ENCODE measurements at regions not wholly inside any gene's neighbourhood (a gene's known extent, or its start where the extent isn't known, plus 50 kb on each side); places are given as distances from the start of the nearest gene placed in this dataset.
A peak's percentile ranks its signal among the peaks of the same experiment; 100 is the strongest.
"Not testable (repeated sequence)": the region's sequence is repeated elsewhere in the genome, so short reads cannot be mapped to it uniquely, and the experiment has no call there.

DNA sequence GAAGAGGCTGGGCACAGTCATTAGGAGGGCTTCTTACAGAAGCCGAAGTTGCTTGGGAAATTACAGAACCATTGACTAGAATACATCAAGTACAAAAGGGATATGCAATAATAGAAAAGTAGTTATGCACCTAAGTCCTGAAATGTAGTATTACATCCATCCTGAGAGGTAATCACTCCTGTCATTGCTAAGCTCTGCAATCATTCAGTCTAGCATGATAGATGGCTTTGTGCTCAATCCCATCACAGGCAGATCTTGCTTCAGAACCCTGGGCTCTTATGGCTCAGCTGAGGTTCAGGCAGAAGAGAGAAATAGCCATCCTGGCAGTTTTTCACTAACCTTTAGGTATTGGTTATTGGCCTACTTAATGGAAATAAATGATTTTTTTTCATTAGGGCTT is 231.7 kb upstream of the AFF2 start:
- DNase-seq: no peak

DNA sequence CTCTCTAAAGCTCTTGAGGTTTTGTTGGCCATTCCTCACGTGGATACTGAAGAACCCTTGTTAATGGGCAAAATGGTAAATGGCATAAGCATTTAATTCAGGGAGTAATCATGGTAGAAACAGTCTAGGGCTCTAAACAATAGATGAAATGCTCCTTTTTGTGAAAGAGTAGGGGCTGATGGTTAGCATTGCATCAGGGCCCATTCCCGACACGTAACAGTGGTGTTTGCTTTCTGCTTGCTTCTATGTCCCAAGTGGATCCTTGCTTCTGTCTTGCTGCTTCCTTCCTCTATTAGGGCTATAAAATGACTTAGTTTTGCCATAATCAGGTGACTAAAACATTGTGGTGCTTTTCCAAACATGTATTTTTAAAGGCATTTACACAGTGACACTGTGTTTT is 230.9 kb upstream of the AFF2 start:
- no peak for DNase-seq

DNA sequence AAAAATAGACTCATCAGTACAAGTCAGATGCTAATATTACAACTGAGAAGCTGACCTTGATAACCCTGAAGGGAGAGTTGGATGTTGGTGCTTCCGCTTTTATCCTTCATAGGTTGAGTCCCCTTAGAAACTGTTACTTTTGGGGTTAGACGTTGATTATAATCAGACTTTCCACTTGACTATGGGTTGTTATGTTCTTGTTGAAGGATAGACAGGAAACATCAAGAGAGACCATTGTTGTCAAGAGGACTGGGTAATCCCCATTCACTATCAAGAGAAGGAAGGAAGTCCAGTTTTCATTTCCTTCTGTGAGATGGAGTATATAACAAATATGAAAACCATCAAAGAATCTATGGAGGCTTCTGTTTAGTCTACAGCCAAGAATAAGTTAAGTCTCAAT is 229.9 kb upstream of the AFF2 start:
- DNase-seq: no peak

DNA sequence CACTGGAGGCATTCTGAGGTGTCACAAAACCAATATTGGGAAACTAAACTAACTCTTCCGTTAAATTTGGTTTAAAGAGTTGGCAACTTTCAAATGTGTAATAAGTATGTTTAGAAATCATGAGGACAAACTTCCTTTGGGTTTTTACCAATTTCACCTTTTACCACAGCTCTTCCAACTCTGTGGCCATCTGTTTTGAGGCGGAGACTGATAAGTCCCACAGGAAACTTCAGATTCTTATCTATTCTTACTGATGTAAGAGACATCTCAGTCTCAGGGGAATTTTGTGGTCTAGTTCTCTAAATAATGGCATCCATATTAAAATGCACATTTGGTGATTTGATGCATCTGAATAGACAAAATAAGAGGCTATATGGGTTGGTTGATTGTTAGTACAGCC is 229.2 kb upstream of the AFF2 start:
- DNase-seq: no peak

DNA sequence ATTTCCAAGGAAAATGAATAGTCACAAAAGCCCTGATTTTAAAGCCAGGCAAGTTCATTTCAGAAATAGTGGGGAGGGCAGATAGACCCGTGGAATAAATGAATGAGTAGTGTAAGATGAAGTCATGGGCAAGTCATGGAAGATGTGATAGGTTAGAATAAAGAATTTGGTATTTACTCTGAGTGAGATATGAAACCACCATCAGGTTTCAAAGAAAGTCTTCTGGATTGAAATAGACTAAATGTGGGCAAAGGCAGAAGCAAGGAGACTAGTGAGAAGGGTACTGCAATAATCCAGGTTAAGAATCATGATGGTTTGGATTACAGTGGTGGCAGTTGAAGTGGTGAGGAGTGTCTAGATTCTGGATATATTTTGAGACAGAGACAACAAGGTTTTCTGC is 218.5 kb upstream of the AFF2 start:
- DNase-seq: no peak

DNA sequence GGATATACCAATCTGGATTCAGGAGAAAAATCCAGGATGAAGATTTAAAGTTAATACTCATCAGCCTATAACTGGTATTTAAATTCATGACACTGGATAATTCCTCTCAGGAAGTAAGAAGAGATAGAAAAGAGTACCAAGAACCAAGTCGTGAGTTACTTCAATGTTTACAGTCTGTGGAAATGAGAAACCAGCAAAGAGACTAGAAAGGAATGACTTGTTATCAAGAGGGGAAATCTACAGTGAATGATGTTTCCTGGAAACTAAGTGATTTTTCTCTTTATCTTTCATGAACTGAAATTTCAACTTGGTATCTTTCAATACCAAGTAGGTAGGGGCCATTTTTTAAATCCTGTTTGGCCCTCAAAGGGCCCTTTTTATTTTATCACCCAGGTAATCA is 217.9 kb upstream of the AFF2 start:
- no peak for DNase-seq

DNA sequence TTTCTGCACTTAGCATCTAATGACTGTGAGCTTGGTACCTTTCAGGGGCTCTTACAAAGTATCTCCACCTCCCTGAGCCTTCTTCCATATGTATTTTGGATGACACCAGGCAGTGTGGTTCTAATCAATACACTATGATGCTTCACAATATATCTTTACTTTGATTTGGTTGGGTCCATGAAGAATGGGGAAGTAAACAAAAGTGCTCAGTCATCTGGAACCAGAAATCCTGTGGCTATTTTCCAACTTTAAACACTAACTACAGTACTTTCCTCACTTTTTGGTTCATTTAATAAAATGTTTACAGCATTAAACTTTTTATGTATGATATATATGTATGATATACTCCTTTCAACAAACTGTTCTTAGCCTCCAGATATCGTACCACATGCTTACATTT is 216.4 kb upstream of the AFF2 start:
- DNase-seq: no peak

DNA sequence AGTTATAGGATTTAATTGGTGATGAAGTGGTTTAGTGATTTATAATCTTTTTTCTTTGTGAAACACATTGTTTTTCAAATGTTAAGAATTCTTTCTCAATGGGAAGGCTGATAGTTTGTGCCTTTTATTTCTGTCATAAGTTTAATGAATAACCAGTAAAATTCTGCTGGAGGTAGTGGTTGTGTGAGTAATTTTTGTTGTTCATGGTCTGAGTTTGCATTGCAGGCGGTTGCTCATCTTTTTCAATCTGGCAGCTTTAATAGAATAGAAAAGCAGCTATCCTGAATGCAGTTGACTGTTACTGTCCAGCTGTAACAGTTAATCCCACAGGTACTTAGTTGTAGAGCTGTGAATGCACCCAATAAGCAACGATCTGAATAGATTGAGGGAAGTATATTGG is 215.6 kb upstream of the AFF2 start:
- DNase-seq: no peak

DNA sequence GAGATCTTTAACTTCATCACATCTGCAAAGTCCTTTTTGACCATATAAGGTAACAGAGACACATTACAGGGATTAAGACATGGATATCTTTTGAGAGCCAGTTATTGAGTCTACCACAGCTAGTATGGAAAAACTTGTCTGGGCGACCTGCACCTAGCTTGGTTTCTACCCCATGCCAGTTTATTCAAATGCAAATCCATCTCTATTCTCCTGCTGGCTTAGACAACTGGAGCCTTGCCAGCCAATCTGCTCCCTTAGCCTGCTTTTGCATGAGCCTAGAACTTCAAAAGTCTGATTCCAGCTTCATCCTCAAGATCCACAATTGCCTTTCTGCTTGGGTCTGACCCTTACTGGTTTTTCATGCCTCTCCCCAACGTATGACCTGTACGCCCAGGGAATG is 212.0 kb upstream of the AFF2 start:
- DNase-seq: no peak

DNA sequence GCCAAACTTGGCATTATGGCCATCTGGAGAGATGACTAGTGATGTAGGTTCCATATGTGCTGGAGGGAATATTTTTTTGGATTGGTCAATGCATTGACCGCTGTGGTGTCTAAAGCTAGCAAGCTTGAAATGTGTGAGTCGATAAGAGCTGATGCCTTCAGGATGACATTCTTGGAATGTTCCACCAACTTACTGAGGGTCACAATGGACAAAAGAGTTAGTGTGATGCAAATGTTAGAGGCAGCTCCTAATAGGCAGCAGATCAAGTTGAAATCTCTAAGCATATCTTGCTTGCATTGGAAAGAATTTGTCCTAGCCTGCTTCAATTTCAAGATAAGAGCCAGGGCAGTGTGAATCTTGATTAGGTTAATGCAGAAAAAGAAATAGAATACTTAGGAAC is 210.4 kb upstream of the AFF2 start:
- DNase-seq: no peak

DNA sequence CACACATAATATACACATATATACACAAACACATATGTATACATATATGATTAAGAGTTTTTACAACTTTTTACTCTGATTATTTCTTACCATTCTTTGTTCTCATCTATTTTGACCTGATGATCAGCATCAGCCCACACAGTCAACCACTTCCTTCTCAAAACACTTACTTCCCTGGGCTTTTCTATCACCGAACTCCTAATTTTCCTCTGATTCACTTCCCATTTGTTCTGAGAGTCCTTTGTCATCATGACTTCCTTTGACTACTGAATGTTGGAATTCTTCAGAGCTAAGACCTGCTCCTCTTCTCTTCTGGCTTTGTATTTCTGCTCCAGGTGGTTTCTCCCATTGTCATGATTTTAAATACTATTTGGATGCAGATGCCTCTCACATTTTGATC is 209.5 kb upstream of the AFF2 start:
- DNase-seq: no peak

DNA sequence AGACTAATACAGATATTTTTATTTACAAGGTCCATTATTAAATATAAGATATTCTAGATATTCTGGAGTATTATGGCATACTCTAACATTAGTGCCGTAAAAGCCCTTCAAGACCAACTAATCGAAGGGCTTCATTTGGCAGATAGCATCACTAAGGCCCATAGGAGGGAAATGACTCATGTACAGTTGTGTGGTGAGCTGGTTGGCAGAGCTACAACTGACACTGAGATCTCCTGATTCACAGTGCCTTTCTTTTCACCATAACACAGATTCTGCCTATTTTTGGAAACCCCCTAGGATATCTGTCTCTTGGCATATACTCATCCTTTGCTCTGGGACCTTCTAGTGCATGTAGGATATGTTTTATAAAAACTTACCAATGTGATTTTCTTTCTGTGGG is 201.7 kb upstream of the AFF2 start:
- DNase-seq: no peak

DNA sequence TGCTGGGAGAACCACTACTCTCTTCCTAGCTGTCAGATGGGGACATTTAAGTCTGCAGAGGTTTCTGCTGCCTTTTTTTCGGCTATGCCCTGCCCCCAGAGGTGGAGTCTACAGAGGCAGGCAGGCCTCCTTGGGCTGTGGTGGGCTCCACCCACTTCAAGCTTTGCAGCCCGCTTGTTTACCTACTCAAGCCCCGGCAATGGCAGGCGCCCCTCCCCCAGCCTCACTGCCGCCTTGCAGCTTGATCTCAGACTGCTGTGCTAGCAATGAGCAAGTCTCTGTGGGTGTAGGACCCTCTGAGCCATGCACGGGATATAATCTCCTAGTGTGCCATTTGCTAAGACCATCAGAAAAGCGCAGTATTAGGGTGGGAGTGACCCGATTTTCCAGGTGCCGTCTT is 195.2 kb upstream of the AFF2 start:
- not testable (repeated sequence) for DNase-seq

DNA sequence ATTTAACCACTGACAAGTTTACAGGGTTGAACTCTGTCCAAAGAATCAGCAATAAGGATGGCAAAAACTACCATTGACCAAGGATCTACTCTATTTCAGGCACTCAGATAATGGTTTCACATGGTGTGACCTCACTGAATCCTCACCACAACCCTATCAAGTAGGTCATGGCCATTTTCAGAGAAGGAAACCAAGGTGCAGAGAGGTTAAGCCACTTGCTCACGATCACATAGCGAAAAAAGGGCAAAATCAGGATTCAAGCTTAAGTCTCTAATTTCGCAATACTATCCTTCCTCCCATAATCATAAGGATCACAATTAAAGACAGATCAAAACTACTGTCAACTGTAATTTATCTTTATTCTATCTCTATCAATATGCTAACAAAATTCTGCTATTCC is 191.0 kb upstream of the AFF2 start:
- DNase-seq: no peak

DNA sequence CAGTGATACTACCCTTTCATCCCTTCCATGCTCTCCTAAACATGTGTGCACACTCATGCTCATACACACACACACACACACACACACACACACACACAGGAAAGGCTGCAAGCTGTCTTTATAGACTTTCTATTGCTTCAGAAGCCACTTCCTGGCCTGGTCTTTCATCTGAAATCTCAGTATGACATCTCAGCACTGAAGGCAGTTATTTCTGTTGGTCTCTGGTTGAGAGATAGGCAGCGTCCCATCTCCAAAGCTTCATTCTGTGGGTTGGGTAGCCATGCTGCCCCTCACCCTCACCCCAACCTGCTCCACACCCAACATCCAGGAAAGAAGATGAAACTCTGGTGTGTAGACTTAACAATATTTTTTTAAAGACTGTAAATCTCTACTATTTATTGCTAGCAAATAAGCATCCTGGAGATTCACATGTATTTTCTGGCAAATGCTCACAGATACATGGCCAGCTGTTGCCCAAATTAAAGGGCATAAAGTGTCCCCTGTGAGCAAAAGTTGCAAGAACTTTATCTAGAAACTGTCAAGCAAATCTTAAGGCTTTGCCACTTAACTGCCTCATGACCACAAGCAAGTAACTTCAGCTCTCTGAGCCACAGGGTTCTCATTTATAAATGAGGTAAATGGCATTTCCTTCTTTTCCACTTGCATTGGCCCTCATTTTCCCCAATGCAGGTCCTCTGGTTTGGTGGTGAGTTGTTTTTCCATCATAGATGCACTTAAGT is 189.8 kb upstream of the AFF2 start:
- DNase-seq: no peak

DNA sequence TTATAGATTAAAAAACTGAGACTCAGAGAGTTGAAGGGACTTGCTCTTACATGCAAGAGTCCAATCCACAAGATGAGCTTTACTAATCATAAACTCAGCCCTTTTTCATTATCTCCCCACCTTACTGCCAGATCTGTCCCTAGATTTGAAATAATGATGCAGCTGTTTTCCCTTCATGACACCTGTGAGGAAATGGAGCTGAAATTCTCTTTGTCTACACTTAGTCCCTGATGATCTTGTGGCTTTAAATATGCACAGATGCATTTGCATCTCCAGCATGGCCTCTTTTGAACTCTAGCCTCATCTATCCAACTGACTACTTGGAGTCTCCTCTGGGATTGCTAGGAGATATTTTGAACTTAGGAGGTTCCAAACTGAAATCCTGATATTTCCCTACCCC is 188.9 kb upstream of the AFF2 start:
- DNase-seq: no peak

DNA sequence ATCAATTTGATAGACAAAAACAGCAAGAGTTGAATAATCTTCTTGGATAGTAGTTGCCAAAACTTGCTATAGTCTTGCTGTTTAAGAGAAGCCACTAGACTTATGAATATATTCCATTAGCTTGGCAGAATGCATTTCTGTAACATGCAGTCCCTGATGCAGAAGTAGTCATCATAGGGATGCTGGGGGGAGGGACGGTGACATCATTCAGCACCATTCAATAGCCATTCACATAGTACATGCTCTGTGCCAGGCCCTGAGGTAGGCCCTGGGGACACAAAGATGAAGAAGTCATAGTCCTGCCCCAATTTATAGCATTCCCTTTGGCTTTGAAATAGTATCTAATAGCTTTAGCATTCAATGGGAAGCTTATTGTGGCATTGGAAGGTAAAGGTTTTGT is 185.5 kb upstream of the AFF2 start:
- DNase-seq: peak; percentile 3

DNA sequence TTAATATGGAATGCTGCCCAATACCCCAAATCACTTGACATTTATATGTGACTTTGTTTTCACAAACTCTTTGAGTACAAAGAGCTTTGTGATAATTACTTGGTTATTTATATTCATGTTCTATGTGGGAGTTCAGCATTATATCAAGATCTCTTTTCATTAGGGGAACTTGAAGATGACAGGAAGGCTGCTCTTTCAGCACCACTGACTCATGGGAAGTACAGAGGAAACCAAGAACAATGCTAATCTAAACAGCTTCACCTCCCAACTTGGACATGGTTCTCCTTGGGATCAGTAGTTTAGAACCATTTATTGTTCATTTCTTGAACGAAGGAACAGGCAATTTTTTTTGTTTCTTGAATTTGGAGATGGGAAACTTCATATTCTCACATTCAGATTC is 184.0 kb upstream of the AFF2 start:
- DNase-seq: no peak

DNA sequence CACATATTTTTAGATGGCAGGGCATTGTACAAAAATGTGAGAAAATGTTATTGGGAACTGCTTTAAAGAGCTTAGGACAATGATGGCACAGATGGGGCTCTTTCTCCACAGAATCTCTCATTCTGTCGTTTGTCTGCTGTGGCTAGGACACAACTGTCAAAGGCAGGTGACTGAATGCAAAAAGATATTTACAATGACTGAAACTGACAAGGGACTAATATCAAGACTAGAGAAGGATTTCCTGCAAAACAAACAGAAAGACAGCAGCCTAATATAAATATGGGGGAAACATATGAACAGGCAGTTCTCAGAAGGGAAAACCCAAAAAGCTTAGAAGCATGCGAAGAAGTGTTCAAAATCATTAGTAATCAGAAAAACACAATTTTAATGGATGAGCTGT is 177.5 kb upstream of the AFF2 start:
- DNase-seq: no peak

DNA sequence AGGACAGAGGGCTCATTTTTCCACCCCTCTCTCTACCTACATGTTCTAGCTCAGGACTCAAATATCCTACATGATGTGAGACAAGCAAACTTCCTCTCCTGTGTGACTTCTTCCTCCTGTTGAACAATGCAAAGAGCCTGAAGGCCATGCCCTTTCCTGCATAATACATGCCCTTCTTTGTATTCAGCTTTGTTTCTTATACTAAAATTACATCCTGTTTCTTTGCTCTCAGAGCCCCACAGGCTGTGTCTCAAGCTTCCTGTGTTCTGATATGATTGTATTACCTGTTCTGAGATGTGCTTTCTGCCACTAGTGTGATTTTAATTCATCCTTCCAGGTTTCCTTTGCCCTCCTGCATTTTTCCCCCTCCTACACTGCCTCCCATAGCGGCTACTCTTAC is 166.4 kb upstream of the AFF2 start:
- DNase-seq: no peak

DNA sequence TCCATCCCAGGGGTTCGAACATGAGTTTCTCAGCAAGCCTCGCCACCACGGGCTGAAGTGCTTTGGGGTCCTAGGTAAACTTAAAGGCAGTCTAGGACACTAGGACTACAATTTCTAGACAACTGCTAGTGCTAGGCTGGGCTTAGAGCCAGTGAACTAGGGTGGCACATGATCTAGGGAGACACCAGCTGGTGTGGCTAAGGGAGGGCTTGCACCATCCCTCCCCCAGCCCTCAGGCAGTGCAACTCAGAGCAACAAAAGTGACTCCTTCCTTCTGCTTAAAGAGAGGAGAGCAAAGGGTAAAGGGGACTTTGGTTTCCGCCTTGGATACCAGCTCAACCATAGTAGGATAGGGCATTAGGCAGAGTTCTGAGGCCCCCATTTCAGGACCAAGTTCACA is 162.5 kb upstream of the AFF2 start:
- DNase-seq: no peak

DNA sequence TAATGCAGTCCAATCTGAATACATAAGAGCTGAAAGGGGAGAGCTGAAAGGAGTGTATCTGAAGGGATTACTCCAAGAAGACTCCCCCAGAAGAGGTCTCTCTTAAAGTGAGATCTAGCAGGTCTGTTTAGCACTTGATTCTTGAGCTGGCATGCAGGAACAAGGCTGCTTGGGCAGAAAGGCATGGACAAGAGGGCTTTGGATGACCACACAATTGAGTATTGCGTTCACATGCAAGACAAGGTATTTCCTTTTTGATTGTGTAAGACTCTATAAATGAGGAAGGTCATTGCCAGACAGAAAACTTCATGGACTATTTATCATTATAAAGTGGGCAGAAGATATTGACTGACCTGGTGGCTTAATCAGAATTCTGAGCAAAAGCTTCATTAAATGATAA is 145.5 kb upstream of the AFF2 start:
- DNase-seq: no peak

DNA sequence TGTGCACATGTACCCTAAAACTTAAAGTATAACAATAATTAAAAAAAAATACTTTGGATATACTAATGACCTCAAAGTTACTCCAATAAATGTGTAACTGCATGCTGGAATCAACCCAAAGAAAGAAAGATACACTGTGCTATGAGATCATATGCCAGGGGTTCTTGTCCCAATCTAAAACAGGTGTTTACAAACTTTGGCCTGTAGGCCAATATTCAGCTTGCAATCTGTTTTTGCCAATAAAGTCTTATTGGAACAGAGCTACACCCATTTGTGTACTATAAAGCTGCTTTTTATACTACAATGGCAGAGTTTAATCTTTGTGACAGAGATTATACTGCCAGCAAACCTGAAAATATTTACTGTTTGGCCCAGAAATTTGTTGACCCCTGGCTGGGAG is 138.8 kb upstream of the AFF2 start:
- DNase-seq: no peak

DNA sequence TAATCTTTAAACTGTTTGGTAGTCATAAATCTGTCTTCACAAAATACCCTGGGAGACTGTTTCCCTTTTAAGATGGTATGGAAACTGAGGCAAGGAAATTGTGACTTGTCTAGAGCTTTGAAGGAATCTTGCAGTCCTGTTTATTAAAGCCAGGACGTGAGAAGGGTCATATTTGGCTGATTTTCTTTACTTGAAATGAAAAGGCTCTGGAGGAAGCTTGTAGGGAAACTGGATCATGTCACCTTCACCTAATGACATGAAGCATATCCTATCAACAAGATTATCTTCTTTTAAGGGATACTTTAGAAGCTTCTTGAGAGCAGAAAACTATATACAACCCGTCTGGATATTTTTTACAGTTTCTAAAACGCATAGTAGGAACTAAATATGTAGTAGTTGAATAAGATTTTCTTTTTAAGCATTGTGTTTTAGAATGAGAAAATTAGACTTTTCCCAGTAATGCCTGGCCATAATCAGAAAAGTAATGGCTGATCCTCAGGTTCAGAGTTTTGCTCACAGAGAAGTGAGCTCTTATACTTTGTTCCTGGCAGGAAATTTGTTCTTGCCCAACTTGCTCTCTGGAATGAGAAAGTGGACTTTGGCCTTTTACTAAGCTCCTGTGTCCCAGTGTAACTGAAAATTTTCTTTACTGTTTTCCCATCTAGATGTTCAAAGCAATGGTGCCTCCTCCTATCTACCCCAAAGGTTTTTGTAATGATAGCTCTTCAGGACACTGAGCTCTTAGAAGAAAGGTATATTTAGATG is 136.8 kb upstream of the AFF2 start:
- no peak for DNase-seq

DNA sequence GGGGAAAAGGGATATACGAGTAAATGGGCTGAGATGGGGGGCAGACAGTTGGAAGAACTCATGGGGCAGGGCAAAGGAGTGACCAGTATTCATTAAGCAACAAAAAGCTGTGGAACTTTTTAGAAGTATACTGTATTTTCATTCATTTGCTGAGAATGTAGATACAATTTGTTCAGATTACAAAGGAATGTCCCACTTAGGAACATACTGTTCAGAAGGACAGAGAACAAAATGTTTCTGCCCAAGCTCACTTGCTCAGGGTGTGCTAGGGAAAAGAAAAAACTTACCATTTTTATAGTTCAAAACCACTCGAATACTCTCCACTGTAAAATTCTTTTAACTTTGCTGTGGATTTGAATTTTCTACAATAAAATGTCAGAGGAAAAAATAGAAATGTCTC is 135.2 kb upstream of the AFF2 start:
- no peak for DNase-seq

Data from T1000 (cell line).